ENCODE measurements at regions not wholly inside any gene's neighbourhood (a gene's known extent, or its start where the extent isn't known, plus 50 kb on each side); places are given as distances from the start of the nearest gene placed in this dataset.

GRCh38 chr20:39876976-39877635, 811.9 kb downstream of the MAFB start:
- no peak for DNase-seq (ENCODE audit: low spot score)

- DNase-seq (ENCODE audit: low spot score) = no peak
Observed at GRCh38 chr20:39875492-39876110, 813.4 kb downstream of the MAFB start.

- peak; percentile 14 for DNase-seq (ENCODE audit: low spot score)
Observed at GRCh38 chr20:39874049-39874893, 814.8 kb downstream of the MAFB start.

- DNase-seq (ENCODE audit: low spot score) = no peak
Observed at GRCh38 chr20:39873286-39873685, 815.8 kb downstream of the MAFB start.

- DNase-seq (ENCODE audit: low spot score) = no peak
Observed at GRCh38 chr20:39871013-39871412, 818.0 kb downstream of the MAFB start.

- no peak for DNase-seq (ENCODE audit: low spot score)
Observed at GRCh38 chr20:39865446-39865845, 823.6 kb downstream of the MAFB start.

GRCh38 chr20:39862470-39862891, 826.6 kb downstream of the MAFB start:
- DNase-seq (ENCODE audit: low spot score) = no peak

- no peak for DNase-seq (ENCODE audit: low spot score)
Observed at GRCh38 chr20:39861381-39861780, 827.7 kb downstream of the MAFB start.

- no peak for DNase-seq (ENCODE audit: low spot score)
Observed at GRCh38 chr20:39857835-39858234, 831.2 kb downstream of the MAFB start.

- no peak for DNase-seq (ENCODE audit: low spot score)
Observed at GRCh38 chr20:39857187-39857586, 831.8 kb downstream of the MAFB start.

GRCh38 chr20:39855799-39856198, 833.2 kb downstream of the MAFB start:
- no peak for DNase-seq (ENCODE audit: low spot score)

GRCh38 chr20:39855056-39855455, 834.0 kb downstream of the MAFB start:
- DNase-seq (ENCODE audit: low spot score) = no peak

- no peak for DNase-seq (ENCODE audit: low spot score)
Observed at GRCh38 chr20:39853636-39854035, 835.4 kb downstream of the MAFB start.

GRCh38 chr20:39853050-39853449, 836.0 kb downstream of the MAFB start:
- DNase-seq (ENCODE audit: low spot score) = no peak

GRCh38 chr20:39851459-39851858, 837.6 kb downstream of the MAFB start:
- DNase-seq (ENCODE audit: low spot score) = no peak

- no peak for DNase-seq (ENCODE audit: low spot score)
Observed at GRCh38 chr20:39850821-39851330, 838.2 kb downstream of the MAFB start.

- no peak for DNase-seq (ENCODE audit: low spot score)
Observed at GRCh38 chr20:39850246-39850645, 838.8 kb downstream of the MAFB start.

GRCh38 chr20:39849664-39850063, 839.4 kb downstream of the MAFB start:
- peak; percentile 71 for DNase-seq (ENCODE audit: low spot score)

GRCh38 chr20:39849171-39849570, 839.9 kb downstream of the MAFB start:
- peak; percentile 70 for DNase-seq (ENCODE audit: low spot score)

GRCh38 chr20:39839399-39840119, 849.5 kb downstream of the MAFB start:
- no peak for DNase-seq (ENCODE audit: low spot score)

GRCh38 chr20:39837561-39837960, 851.5 kb downstream of the MAFB start:
- no peak for DNase-seq (ENCODE audit: low spot score)

Data from cerebellar cortex (tissue), 1 donor.